HG02852 (cell line): ENCODE measurements at regions not wholly inside any gene's neighbourhood (a gene's known extent, or its start where the extent isn't known, plus 50 kb on each side); places are given as distances from the start of the nearest gene placed in this dataset.

Source experiments
- ATAC-seq: cut with Tn5 transposase; IDR thresholded peaks from one replicate; pipeline ENCODE4 v1.9.1; 2021; ENCODE audit warnings: mild to moderate bottlenecking, moderate library complexity; ENCODE audit not compliant: unreplicated experiment

DNA sequence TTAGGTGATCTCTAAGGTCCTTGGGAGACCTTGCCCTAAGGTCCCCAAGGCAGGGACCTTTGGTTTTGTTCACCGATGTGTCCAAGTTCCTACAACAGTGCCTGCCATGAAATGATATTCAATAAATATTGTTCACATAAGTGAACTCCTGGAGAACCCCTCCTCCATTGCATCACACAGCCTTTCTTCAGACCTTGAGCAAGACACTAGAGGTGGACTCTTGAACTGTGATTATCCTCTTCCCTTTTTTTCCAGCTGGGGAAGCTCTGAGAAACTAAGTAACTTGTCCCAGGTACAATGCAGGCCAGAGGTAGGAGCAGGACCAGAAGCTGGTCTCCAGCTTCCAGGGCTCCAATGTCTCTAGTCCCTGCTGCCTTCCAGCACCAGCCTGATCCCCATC, 76.6 kb upstream of the LMO1 start:
- ATAC-seq: no peak

DNA sequence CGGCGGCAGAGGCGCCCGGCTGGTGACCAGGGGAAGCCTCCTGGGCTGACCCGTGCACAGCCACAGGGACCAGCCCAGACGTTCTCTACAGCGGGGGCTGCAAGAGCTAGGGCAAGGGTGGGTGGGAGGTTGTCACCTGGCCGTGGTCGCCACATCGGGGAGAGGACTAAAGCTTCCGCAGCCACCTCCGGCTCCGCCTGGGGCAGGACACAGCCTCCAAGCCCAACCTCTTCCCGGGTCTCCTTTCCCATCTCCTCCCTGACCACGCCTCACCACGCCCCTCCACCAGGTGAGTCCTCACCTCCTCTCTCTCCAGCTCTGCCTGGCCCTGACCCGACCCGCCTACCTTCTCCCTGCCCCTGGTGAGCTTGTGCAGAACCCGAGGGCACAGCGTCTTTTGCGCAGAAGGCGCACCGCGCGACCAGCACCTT, 75.9 kb upstream of the LMO1 start:
- ATAC-seq: no peak

DNA sequence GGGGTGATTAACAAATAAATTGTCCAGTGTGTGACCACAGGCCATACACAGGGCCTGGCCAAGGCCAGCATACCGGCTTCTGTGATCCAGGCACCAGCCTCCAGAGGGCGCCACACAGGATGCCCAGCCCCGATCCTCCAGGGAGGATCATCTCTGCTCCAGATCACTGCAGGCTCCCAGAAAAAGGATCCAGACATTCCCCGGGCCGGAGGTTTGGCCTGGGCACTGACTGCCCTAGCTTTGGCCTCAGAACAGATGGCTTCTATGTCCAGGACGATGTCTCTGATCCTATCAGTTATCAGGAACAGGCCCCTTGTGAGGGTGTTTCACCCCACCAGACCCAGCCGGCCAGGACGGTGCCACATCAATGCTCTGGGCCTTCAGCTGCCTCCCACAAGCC, 74.5 kb upstream of the LMO1 start:
- ATAC-seq: no peak

DNA sequence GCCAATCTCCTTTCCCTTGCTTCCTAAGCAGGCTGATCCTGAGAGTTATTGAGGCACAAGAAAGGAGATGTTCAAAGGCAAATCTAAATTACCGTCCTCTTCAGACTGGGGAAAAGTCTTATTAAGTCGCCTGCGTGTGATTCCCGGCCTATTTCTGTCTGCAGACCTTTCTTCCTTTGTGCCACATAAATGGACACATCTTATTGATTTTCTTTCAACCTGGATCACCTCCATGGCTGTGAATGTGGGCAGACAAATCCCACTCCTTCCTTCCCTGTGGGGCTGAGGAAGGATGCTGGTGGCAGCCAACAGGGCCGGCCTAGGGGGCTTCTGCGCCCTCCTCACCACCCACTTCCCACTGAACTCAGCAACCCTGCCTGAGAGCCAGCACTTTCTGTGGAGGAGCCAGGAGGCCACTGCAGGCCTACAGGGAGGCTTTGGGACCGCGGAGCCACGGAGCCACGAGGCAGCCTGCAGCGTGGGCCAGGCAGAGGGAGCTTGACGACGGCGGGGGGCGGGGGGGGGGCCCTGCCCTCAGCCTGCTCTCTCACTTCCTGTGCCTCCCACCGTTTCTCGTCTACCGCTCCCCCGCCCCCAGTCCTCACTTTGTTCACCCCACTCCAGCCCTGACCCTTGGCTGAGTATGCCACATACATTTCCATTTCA, 73.6 kb upstream of the LMO1 start:
- no peak for ATAC-seq

GRCh38 chr11:8336356-8337129, 72.9 kb upstream of the LMO1 start:
- ATAC-seq: no peak

DNA sequence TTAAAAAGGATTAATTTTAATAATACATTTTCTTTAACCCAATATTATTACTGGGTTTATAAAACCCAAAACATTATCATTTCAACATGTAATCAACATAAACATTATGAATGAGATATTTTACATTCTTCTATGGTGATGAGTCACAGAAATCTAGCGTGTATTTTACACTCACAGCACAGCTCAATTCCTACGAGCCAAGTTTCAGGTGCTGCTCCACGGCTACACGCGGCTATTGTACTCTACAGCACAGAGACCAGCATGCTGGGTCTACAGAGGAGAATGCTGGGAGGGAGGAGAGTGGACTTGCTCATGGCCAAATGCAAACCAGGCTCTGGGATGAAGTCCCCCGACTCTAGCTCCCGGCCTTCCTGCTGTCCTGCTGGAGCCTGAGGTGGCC, 72.0 kb upstream of the LMO1 start:
- no peak for ATAC-seq

DNA sequence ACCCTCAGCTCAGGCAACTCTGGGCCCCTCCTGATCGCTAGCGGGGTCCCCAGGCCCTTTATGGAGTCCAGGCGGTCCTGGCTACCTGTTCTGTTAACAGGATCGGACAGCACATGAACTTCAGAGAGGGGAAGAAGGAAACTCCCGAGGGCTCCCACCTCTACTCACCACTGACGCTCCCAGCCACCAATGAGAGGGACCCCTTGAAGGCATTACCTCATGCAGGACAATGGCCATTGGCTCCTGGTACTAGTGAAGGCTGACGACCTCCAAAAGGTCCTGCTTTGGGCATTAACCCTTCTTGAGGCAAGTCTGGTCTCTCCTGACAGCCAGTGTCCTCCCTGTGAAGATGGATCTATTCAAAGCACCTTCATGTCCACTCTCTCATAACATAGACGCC, 71.5 kb upstream of the LMO1 start:
- ATAC-seq: no peak

DNA sequence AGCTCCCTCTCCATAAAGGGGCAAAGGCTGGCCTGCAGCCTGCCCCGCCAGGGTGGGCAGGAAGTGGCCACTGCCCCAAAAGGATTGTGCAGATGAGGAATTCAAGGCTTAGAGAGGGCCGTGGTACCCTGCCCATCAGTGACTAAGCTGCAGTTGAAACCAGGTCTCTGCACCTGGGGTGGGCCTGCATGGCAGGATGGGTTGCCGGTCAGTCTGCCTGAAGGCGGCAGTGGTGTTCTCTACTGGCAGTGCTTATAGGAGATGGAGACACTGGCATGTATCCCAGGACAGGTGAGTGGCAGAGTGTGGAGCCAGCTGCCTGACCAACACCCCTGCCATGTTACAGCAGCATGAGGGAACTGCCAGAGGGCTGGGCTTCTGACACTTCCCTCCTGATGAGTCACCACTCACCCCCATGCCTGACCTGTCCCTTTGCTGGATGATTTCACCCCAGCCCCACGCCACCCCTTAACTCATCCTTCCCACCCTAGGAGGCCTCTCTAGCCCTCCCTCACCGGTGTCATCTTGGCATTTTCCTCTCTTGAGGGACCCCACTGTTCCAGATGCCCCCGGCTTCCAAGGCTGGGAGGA, 70.2 kb upstream of the LMO1 start:
- ATAC-seq: no peak

GRCh38 chr11:8333376-8333775, 69.7 kb upstream of the LMO1 start:
- no peak for ATAC-seq

DNA sequence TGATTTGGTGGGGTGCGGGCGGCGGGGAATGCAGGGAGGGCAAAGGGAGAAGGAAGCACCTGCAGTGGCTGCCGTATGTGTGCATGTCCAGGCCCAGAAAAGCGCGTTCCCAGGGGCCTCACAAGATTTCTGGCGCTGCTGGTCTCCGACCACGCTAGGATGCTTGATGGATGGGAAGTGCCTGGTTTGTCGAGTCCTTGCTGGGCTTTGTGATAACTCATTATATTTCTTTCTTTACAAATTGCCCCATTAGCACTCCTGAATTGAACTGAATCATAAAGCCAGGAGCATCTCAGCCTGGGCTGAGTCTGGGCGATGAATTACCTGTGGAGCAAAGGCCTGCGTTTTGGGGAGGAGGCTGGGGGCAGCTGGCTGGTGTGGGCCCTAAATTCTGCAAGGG, 69.2 kb upstream of the LMO1 start:
- no peak for ATAC-seq

DNA sequence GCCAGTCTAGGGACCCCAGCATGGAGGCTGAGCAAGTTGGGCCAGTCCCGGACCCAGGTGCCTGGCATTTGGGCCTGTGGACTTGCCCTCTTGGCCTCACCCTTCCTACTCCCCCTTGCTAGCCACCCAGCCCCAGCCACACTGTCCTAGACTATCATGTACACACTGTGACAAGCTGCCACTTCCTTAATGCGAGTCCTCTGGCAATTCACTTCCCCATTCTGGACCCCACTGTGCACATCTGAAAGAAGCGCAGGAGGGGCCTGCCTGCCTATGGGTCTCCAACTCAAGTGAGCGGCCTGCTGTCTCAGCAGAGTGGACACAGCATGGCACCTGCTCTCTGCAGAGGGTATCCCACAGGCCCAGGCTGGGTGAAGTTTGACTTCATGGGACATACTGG, 68.5 kb upstream of the LMO1 start:
- peak; percentile 28 for ATAC-seq

DNA sequence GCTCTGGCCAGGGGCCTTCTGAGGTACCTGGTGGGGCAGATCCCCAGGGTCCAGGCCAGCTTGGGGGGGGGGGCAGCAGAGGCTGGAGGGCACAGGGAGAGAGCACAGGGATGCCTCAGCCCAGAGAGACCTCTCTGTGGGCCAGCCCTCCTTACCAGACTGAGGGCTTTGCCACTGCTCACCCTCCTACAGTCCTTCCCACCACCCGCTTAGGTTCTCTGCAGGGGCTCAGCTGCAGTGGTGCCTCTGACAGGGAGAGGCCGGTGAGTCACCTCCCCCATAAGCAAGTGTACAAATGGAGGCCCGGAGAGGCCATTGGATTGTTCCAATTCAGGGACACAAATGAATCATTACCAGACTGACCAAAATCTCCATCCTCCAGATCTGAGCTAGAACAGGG, 68.1 kb upstream of the LMO1 start:
- no peak for ATAC-seq

DNA sequence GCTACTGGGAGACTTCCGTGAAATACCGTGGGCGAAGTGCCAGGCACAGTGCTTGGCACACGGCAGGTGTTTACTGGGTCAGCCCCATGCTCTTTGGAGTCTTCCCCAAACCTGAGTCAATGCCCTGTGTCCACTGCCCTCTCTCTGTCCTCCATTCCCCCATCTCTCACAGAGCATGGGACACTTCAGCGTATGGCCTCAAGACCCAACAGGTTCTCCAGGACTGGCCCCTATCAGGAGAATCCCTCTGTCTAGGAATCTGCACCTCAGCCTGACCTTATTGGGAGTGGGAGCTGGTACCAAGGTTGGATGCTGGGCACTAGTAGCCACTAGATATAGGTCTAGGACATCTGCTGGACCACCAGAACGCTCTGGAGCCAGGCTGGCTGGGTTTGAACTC, 67.2 kb upstream of the LMO1 start:
- ATAC-seq: no peak

DNA sequence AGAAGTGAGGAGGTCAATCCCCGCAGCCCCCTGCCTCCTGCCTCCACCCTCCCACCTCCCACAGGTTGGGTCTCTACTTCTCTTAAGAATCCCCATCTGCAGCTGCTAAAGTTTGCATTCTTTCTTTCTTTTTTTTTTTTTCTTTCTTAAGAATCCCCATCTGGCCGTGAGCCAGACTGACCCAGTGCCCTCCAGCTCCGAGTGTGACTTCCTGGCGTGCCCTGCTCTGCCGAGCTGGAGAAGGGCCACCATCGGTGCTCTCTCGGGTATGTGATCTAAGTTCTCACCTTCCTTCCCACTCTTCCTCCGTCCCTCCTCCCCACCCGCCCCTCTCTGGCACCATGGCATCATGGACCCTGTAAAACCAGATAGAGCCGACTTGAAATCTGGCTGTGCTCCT, 66.7 kb upstream of the LMO1 start:
- ATAC-seq: no peak

DNA sequence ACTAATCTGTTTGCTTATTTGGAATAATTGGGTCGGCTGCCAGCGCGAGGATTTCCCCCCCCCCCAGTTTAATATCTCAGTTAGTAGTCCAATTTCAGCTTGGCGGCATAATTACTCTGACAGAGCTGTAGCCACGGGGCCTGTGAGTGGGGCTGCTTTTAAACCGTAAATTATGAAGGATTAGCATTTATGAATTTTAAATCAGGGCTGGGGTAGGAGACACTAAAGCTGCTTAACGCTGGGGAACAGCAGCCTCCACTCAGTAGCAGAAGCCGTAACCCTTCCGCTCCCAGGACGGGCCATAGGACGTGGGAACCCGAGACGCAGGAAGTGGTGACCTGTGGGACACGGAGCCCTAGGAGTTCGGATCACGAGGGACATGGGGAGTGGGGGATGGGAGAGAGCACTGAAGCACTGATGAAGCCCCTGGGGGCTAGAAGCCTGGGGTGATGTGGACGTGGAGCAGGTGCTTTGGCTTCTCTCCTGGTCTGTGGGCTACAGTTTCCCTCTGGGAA, 66.2 kb upstream of the LMO1 start:
- ATAC-seq: no peak

- no peak for ATAC-seq
Observed at GRCh38 chr11:8329336-8329735, 65.7 kb upstream of the LMO1 start.

DNA sequence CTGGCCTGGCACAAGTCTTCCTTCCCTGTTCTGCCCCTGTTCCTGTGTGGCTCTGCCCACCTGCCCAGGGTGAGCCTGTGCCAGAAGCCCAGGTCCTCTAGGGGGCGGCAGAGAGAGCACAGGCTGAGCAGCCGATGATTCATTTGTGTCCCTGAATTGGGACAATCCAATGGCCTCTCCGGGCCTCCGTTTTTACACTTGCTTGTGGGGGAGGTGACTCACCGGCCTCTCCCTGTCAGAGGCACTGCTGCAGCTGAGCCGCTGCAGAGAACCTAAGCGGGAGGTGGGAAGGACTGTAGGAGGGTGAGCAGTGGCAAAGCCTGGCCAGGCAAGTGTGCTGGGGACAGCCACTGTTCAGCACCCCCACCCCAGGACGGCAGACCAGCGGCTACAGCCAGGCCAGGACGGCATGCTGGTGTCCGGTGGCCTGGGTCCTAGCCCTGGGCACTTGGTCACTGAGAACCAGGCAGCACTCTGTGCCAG, 65.2 kb upstream of the LMO1 start:
- ATAC-seq: peak; percentile 68

DNA sequence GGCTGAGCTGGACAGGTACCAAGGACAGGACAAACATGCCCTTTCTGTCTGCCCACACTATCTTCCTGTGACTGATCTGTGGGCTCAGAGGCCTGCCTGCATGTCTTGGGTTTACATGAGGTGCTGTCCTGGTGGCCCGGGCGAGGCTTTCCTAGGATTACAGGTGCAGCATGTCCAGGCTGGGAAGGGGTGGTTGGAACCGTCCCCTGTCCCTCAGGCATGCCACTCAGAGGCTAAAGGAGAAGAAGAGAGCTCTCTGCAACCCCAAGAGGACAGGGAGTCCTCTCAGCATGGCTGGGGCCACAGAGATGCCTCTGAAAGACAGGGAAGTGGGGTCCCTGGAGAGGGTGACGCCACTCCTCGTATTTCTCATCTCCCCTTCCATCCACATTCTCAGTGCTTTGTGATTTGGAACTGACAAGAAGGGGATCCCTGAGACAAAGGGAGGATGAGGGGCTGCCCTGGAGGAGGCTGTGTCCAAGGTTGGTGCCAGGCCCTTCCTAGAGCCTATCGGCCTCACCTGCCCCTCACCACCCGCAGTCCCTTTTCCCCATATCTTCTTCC, 64.6 kb upstream of the LMO1 start:
- peak; percentile 2 for ATAC-seq

DNA sequence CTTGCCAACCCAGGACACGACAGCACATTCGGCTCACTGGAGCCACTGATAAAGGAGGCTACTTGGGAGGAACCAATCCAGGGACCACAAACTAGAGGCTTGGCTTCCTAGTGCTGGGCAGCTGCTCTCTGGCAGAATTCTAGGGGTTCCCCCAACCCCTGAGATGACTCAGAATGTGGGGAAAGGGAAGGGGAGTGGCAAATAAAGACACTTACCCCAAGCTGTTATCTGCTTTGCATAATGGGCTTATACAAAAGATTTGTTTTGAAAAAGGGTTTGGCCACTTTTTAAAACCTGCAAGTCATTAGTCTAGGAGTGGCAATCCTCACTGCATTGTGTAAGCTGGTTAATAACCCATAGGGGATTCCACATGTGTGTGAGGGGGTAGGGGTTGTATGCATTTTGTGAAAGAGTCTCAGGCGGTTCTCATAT, 64.1 kb upstream of the LMO1 start:
- peak; percentile 77 for ATAC-seq

GRCh38 chr11:8326337-8326736, 62.7 kb upstream of the LMO1 start:
- ATAC-seq: no peak

DNA sequence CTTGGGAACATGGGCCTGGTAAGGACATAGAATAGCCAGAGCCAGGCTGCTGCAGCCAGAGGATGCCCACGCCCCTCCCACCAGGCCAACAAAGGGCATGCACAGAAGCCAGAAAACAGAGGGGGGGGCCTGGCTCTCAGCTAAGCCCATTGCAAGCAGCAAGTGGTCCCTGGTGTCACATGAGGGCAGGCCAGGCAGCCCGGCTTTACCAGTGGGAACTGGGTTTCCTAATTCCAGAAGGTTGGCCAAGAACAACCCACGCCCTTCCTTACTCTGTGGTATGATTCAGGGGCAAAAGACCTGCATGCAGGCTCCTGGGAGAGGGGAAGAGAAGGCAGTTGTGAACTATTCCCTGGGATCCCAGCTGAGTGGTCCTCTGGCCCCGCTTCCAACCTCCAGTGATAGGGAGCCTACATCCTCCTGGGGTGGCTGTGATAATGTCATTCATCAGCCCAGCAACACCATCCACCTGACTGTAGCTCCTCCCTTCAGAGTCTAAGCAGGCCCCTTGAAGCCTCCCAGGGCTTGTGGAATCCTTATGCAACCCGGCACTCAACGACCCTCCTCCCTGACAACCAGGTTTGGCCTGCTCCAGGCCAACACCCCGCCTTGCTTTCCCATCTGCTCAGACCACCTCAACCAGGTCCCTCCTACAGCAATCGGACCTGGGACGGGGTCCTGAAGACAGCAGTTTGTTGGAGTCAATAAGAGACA, 62.1 kb upstream of the LMO1 start:
- ATAC-seq: no peak
